HG03521 (cell line): ENCODE measurements at regions not wholly inside any gene's neighbourhood (a gene's known extent, or its start where the extent isn't known, plus 50 kb on each side); places are given as distances from the start of the nearest gene placed in this dataset.
"Not testable (repeated sequence)": the region's sequence is repeated elsewhere in the genome, so short reads cannot be mapped to it uniquely, and the experiment has no call there.

Experiments used
- ATAC-seq: cut with Tn5 transposase; IDR thresholded peaks from one replicate; pipeline ENCODE4 v1.9.1; 2021; ENCODE audit warnings: mild to moderate bottlenecking, moderate library complexity; ENCODE audit not compliant: unreplicated experiment

GRCh38 chrX:13478740-13479451 is 90.5 kb upstream of the EGFL6 start:
- no peak for ATAC-seq

GRCh38 chrX:13476384-13476783 is 93.0 kb upstream of the EGFL6 start:
- ATAC-seq, result no peak

GRCh38 chrX:13474164-13474516 is 95.3 kb upstream of the EGFL6 start:
- ATAC-seq, result peak; percentile 47

- ATAC-seq, result peak; percentile 81
Observed at GRCh38 chrX:13473442-13474163, 95.8 kb upstream of the EGFL6 start.

GRCh38 chrX:13472975-13473374 is 96.4 kb upstream of the EGFL6 start:
- ATAC-seq, result no peak

- no peak for ATAC-seq
Observed at GRCh38 chrX:13471269-13471668, 98.1 kb upstream of the EGFL6 start.

GRCh38 chrX:13470685-13470977 is 98.8 kb upstream of the EGFL6 start:
- no peak for ATAC-seq

GRCh38 chrX:13469963-13470684 is 99.3 kb upstream of the EGFL6 start:
- ATAC-seq, result no peak

GRCh38 chrX:13468096-13468495 is 101.3 kb upstream of the EGFL6 start:
- no peak for ATAC-seq

GRCh38 chrX:13467243-13467642 is 102.2 kb upstream of the EGFL6 start:
- ATAC-seq, result no peak

- no peak for ATAC-seq
Observed at GRCh38 chrX:13464599-13465275, 104.7 kb upstream of the EGFL6 start.

GRCh38 chrX:13463608-13464007 is 105.8 kb upstream of the EGFL6 start:
- no peak for ATAC-seq

GRCh38 chrX:13452283-13452682 is 117.1 kb upstream of the EGFL6 start:
- ATAC-seq, result no peak

GRCh38 chrX:13449441-13449840 is 120.0 kb upstream of the EGFL6 start:
- no peak for ATAC-seq

- no peak for ATAC-seq
Observed at GRCh38 chrX:13448941-13449340, 120.5 kb upstream of the EGFL6 start.

- ATAC-seq, result not testable (repeated sequence)
Observed at GRCh38 chrX:13441608-13442007, 121.8 kb upstream of the ATXN3L start.

GRCh38 chrX:13440176-13440575 is 120.3 kb upstream of the ATXN3L start:
- no peak for ATAC-seq

GRCh38 chrX:13433298-13433605 is 113.4 kb upstream of the ATXN3L start:
- ATAC-seq, result no peak

- no peak for ATAC-seq
Observed at GRCh38 chrX:13432414-13433297, 112.8 kb upstream of the ATXN3L start.

GRCh38 chrX:13430136-13430827 is 110.4 kb upstream of the ATXN3L start:
- no peak for ATAC-seq
